ENCODE measurements at regions not wholly inside any gene's neighbourhood (a gene's known extent, or its start where the extent isn't known, plus 50 kb on each side); places are given as distances from the start of the nearest gene placed in this dataset.

DNA sequence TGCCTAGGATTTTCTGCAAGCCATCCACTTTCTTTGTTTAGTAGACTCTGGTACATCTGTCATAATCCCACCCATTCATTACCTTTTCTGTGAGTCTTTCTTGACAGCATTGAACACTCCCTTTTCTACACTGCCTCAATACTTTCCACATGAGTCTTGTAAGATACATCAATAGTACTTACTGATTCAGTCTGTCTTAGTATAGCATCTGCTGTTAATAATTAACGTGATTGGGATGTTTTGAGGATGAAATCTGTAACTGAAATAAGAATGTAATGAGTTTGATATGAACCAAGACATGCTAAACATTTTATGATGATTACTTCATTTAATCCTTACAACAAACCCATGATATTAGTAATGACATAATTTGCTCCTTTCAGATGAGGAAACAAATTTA lies 196.2 kb upstream of the FOXG1 start:
- POLR2A ChIA-PET (ENCODE audit: unreplicated experiment) = no interaction called here
- no CpG with 5 or more reads among the region's 1 CpG for WGBS, 2 experiments (ENCODE audit: extremely low coverage in 2 of 2, insufficient read length in 1 of 2)

More for the DNA sequence above, 196.2 kb upstream of the FOXG1 start:
- Histone ChIP-seq H3K36me3 (ENCODE audit: control insufficient read depth, insufficient read depth, low read length) (no peaks in the 10 kb centered on the region), H3K23ac (ENCODE audit: low read depth, low read length) (no peak overlapping the region), H3K79me1 (ENCODE audit: low read depth in 1 of 2, low read length in 2 of 2) (no peaks in the 10 kb centered on the region), H3K9ac (ENCODE audit: low read depth, low read length) (no peak overlapping the region), H2BK20ac (ENCODE audit: low read depth, low read length) (no peak overlapping the region), H3K27ac (ENCODE audit: insufficient read depth, low read length) (no peak overlapping the region), H2AK5ac (ENCODE audit: low read depth, low read length) (no peak overlapping the region), H3K4me2 (ENCODE audit: low read depth, low read length) (no peak overlapping the region), H3K9me1 (ENCODE audit: insufficient read depth, low read length) (no peaks in the 10 kb centered on the region), H2BK15ac (ENCODE audit: low read depth, low read length) (no peak overlapping the region), H3K4me3 (ENCODE audit: insufficient read depth, low read depth, low read length) (no peak overlapping the region), H3K9me3 (ENCODE audit: control insufficient read depth, insufficient read depth, low read length) (peaks cover 10% of the 10 kb centered on the region), H3K4me1 (ENCODE audit: control insufficient read depth, insufficient read depth, low read length) (no peaks in the 10 kb centered on the region), H3K56ac (ENCODE audit: extremely low read depth, insufficient read depth, low read length) (no peak overlapping the region), H3K4ac (ENCODE audit: low read depth, low read length) (no peak overlapping the region), H3K27me3 (ENCODE audit: control insufficient read depth, insufficient read depth, low read length) (no peaks in the 10 kb centered on the region), H4K5ac (ENCODE audit: low read depth, low read length) (no peak overlapping the region), H4K91ac (ENCODE audit: insufficient read depth, low read depth, low read length) (no peak overlapping the region), H2BK5ac (ENCODE audit: low read depth, low read length, poor library complexity, severe bottlenecking) (no peak overlapping the region), H2BK120ac (ENCODE audit: low read depth, low read length) (no peak overlapping the region), H2AFZ (replicated peaks; ENCODE audit: low read length, poor library complexity) (no peak overlapping the region), H3K18ac (ENCODE audit: low read depth, low read length) (no peak overlapping the region), H2AK9ac (replicated peaks; ENCODE audit: low read depth, low read length, poor library complexity) (no peak overlapping the region), H4K20me1 (ENCODE audit: insufficient read depth, low read length) (no peaks in the 10 kb centered on the region), H4K8ac (ENCODE audit: low read depth in 2 of 2, low read length in 2 of 2) (no peak overlapping the region), H3K14ac (replicated peaks; ENCODE audit: low read depth, low read length) (no peak overlapping the region)
- TF ChIP-seq MXI1 (IDR thresholded peaks at IDR 0.05; ENCODE audit: borderline replicate concordance, low read depth, low read length) (no peak), MAZ (IDR thresholded peaks at IDR 0.05; ENCODE audit: borderline replicate concordance, low read depth, low read length) (no peak), RFX5 (IDR thresholded peaks at IDR 0.05; ENCODE audit: low read depth, low read length) (no peak), RCOR1 (IDR thresholded peaks at IDR 0.05; ENCODE audit: insufficient replicate concordance, low read length) (no peak), SMC3 (IDR thresholded peaks at IDR 0.05; ENCODE audit: low read depth, low read length) (no peak), FOS (IDR thresholded peaks at IDR 0.05; ENCODE audit: low read depth, low read length) (no peak), MAFK (IDR thresholded peaks at IDR 0.05; ENCODE audit: low read depth, low read length) (no peak), POLR2A (IDR thresholded peaks at IDR 0.05; ENCODE audit: low read depth, low read length) (no peak), CHD1 (IDR thresholded peaks at IDR 0.05; ENCODE audit: low read depth, low read length) (no peak), CEBPB (IDR thresholded peaks at IDR 0.05; ENCODE audit: low read depth, low read length) (no peak), RAD21 (IDR thresholded peaks at IDR 0.05; ENCODE audit: low read length) (no peak), BHLHE40 (IDR thresholded peaks at IDR 0.05; ENCODE audit: low read depth, low read length) (no peak), NFE2L2 (IDR thresholded peaks at IDR 0.05; ENCODE audit: low read depth, low read length) (no peak)
- TF ChIP-seq, protein P1, sequence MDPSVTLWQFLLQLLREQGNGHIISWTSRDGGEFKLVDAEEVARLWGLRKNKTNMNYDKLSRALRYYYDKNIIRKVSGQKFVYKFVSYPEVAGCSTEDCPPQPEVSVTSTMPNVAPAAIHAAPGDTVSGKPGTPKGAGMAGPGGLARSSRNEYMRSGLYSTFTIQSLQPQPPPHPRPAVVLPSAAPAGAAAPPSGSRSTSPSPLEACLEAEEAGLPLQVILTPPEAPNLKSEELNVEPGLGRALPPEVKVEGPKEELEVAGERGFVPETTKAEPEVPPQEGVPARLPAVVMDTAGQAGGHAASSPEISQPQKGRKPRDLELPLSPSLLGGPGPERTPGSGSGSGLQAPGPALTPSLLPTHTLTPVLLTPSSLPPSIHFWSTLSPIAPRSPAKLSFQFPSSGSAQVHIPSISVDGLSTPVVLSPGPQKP (IDR thresholded peaks at IDR 0.05; ENCODE audit: borderline replicate concordance, low read depth, low read length) = no peak
- TF ChIP-seq, protein P2, sequence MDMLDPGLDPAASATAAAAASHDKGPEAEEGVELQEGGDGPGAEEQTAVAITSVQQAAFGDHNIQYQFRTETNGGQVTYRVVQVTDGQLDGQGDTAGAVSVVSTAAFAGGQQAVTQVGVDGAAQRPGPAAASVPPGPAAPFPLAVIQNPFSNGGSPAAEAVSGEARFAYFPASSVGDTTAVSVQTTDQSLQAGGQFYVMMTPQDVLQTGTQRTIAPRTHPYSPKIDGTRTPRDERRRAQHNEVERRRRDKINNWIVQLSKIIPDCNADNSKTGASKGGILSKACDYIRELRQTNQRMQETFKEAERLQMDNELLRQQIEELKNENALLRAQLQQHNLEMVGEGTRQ (IDR thresholded peaks at IDR 0.05; ENCODE audit: low read depth, low read length) = no peak
- TF ChIP-seq, protein P3, sequence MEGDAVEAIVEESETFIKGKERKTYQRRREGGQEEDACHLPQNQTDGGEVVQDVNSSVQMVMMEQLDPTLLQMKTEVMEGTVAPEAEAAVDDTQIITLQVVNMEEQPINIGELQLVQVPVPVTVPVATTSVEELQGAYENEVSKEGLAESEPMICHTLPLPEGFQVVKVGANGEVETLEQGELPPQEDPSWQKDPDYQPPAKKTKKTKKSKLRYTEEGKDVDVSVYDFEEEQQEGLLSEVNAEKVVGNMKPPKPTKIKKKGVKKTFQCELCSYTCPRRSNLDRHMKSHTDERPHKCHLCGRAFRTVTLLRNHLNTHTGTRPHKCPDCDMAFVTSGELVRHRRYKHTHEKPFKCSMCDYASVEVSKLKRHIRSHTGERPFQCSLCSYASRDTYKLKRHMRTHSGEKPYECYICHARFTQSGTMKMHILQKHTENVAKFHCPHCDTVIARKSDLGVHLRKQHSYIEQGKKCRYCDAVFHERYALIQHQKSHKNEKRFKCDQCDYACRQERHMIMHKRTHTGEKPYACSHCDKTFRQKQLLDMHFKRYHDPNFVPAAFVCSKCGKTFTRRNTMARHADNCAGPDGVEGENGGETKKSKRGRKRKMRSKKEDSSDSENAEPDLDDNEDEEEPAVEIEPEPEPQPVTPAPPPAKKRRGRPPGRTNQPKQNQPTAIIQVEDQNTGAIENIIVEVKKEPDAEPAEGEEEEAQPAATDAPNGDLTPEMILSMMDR (conservative IDR thresholded peaks at IDR 0.05; ENCODE audit: low read depth, low read length) = no peak
- no TSS peak for BruUV-seq (replicated peaks)
- dilution Hi-C loops (cut with HindIII; ENCODE audit: low sequenced_read_pairs, unreplicated experiment) = no loop called here
- DNase-seq (no peak), ATAC-seq (ENCODE audit: low read depth) (no peak)
- in situ Hi-C loops (cut with MboI; ENCODE audit: low sequenced_read_pairs) = no loop called here
- CTCF ChIA-PET = no interaction called here
- intact Hi-C loops (cut with micrococcal nuclease) = no loop called here

Measured in IMR-90 (cell line).